ENCODE measurements at regions not wholly inside any gene's neighbourhood (a gene's known extent, or its start where the extent isn't known, plus 50 kb on each side); places are given as distances from the start of the nearest gene placed in this dataset.

- TF ChIP-seq CTCF (IDR thresholded peaks at IDR 0.05) (no peak), POLR2AphosphoS5 (IDR thresholded peaks at IDR 0.05) (no peak)
Measured at GRCh38 chr4:171461191-171461590, 352.0 kb upstream of the GALNTL6 start.

All from breast epithelium (tissue), 3 donors.